GM21526 (cell line): ENCODE measurements at regions not wholly inside any gene's neighbourhood (a gene's known extent, or its start where the extent isn't known, plus 50 kb on each side); places are given as distances from the start of the nearest gene placed in this dataset.

Experiments
- ATAC-seq: cut with Tn5 transposase; IDR thresholded peaks from one replicate; pipeline ENCODE4 v1.9.1; 2021; ENCODE audit warnings: moderate library complexity; ENCODE audit not compliant: unreplicated experiment, low FRiP score

GRCh38 chr18:11245879-11246278, 96.5 kb upstream of the PIEZO2 start:
- ATAC-seq, result no peak

- no peak for ATAC-seq
Measured at GRCh38 chr18:11237484-11237883, 88.1 kb upstream of the PIEZO2 start.

GRCh38 chr18:11237066-11237465, 87.7 kb upstream of the PIEZO2 start:
- ATAC-seq, result no peak

- no peak for ATAC-seq
Measured at GRCh38 chr18:11224153-11224552, 74.8 kb upstream of the PIEZO2 start.

- ATAC-seq, result no peak
Measured at GRCh38 chr18:11219571-11219970, 70.2 kb upstream of the PIEZO2 start.

GRCh38 chr18:11215216-11215615, 65.8 kb upstream of the PIEZO2 start:
- ATAC-seq, result no peak

GRCh38 chr18:11204020-11204419, 54.7 kb upstream of the PIEZO2 start:
- ATAC-seq, result no peak

- no peak for ATAC-seq
Measured at GRCh38 chr18:11199477-11199876, 50.1 kb upstream of the PIEZO2 start.
